Osteoblast (primary cell): ENCODE measurements at regions not wholly inside any gene's neighbourhood (a gene's known extent, or its start where the extent isn't known, plus 50 kb on each side); places are given as distances from the start of the nearest gene placed in this dataset.

Experiments used
- DNase-seq: peaks from one replicate; pipeline ENCODE4 v3.0.0; 2011; ENCODE audit warnings: low spot score, mixed read lengths; ENCODE audit not compliant: insufficient read length; ENCODE audit errors: missing footprints
- H2AFZ ChIP-seq: 2 replicates; pipeline ENCODE4 v1.6.0; 2011; ENCODE audit warnings: mild to moderate bottlenecking, low read length
- H3K27ac ChIP-seq: 2 replicates; pipeline ENCODE4 v1.5.1; 2011; ENCODE audit warnings: mild to moderate bottlenecking, low read depth, low read length, moderate library complexity
- H3K27me3 ChIP-seq: 2 replicates; pipeline ENCODE4 v1.6.0; 2012; ENCODE audit warnings: mild to moderate bottlenecking, control low read depth, inconsistent platforms, low read length, moderate library complexity; ENCODE audit not compliant: insufficient read depth
- H3K36me3 ChIP-seq: 2 replicates; pipeline ENCODE4 v1.5.1; 2011; ENCODE audit warnings: mild to moderate bottlenecking, low read length, control low read depth, moderate library complexity; ENCODE audit not compliant: insufficient read depth
- H3K4me1 ChIP-seq: 2 replicates; pipeline ENCODE4 v1.5.1; 2011; ENCODE audit warnings: mild to moderate bottlenecking, low read length, control low read depth, moderate library complexity; ENCODE audit not compliant: insufficient read depth
- H3K4me2 ChIP-seq: 2 replicates; pipeline ENCODE4 v1.6.0; 2011; ENCODE audit warnings: mild to moderate bottlenecking, low read length; ENCODE audit not compliant: insufficient read depth
- H3K4me3 ChIP-seq: fragments of 200-600 bp; sonication (generic); 3 replicates; pipeline ENCODE4 v1.5.1; 2012; ENCODE audit warnings: mild to moderate bottlenecking, low read length, inconsistent platforms; ENCODE audit not compliant: insufficient read depth
- H3K79me2 ChIP-seq: 2 replicates; pipeline ENCODE4 v1.6.0; 2012; ENCODE audit warnings: mild to moderate bottlenecking, low read length, control low read depth, inconsistent platforms; ENCODE audit not compliant: insufficient read depth
- H3K9me3 ChIP-seq: 2 replicates; pipeline ENCODE4 v1.5.1; 2011; ENCODE audit warnings: low read depth, low read length, control low read depth
- H4K20me1 ChIP-seq: 2 replicates; pipeline ENCODE4 v1.6.0; 2012; ENCODE audit warnings: mild to moderate bottlenecking, low read length, control low read depth; ENCODE audit not compliant: insufficient read depth
- CTCF ChIP-seq: IDR thresholded peaks from 2 replicates; pipeline ENCODE4 v1.5.1; 2011; ENCODE audit warnings: mild to moderate bottlenecking, low read depth, low read length, moderate library complexity; ENCODE audit errors: extremely low read depth

GRCh38 chr7:121576148-121576917, 180.2 kb upstream of the FAM3C start:
- no peak overlapping the region for H2AFZ ChIP-seq
- no peak for TF ChIP-seq CTCF
- H3K4me2 ChIP-seq, result no peak overlapping the region
- H3K27ac ChIP-seq, result no peak overlapping the region
- H3K4me1 ChIP-seq, result no peaks in the 10 kb centered on the region
- no peaks in the 10 kb centered on the region for H3K36me3 ChIP-seq
- H3K27me3 ChIP-seq, result peaks cover 9% of the 10 kb centered on the region
- H4K20me1 ChIP-seq, result no peaks in the 10 kb centered on the region
- no peak for DNase-seq
- H3K4me3 ChIP-seq, result no peak overlapping the region
- no peaks in the 10 kb centered on the region for H3K79me2 ChIP-seq
- no peaks in the 10 kb centered on the region for H3K9me3 ChIP-seq

DNA sequence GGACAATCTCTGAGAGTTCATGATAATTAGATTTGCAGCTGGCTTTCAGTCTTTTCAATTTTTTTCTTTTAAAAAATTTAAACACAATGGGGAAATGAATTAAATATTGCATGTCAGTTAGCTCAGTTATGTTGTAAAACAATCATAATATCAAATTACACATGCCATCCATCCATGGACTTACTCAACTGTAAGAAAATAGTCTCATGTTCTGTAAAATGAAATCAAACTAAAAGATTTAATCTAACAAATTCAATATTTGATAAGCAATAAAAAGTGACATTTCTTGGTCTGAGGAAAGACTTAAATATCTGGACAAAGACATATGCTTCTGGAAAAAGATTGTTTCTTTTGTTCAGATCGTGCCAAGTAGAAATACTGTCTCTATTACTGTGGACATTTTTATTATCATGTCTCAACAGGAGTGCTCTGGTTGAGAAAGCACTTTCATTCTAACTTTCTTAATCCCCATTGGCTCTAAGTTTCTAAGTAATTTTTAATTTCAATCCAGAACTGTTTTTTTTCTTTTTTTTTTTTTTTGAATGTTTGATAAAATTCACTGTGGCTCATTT, 179.2 kb upstream of the FAM3C start:
- Histone ChIP-seq H3K4me3 (no peak overlapping the region), H3K36me3 (no peaks in the 10 kb centered on the region), H3K9me3 (no peaks in the 10 kb centered on the region), H3K79me2 (no peaks in the 10 kb centered on the region), H3K27ac (no peak overlapping the region), H3K27me3 (peaks cover 9% of the 10 kb centered on the region), H2AFZ (no peak overlapping the region), H3K4me2 (no peak overlapping the region), H3K4me1 (no peaks in the 10 kb centered on the region), H4K20me1 (no peaks in the 10 kb centered on the region)
- DNase-seq, result peak; percentile 4
- TF ChIP-seq CTCF, result no peak

DNA sequence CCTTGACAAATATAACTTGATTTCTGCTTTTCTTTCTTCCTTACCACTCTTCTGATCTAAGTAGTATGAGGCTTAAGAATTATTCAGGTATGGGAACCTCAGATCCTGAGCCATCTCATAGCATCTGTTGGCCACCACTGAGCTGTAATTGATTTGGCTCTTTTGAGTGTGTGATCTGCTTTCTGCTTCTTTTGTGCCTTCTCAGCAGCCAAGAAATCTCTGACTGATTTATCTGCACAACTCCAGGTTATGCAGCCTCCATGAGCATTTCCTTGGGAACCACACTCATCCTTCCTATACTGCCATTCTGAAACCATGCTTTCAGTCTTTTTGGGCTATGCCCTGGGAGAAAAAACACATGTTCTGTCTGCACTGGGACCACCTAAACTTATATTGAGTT, 178.0 kb upstream of the FAM3C start:
- Histone ChIP-seq H2AFZ (no peak overlapping the region), H3K36me3 (no peaks in the 10 kb centered on the region), H3K4me1 (no peaks in the 10 kb centered on the region), H3K9me3 (no peaks in the 10 kb centered on the region), H3K27me3 (peaks cover 9% of the 10 kb centered on the region), H3K4me2 (no peak overlapping the region), H3K4me3 (no peak overlapping the region), H3K27ac (no peak overlapping the region), H3K79me2 (no peaks in the 10 kb centered on the region), H4K20me1 (no peaks in the 10 kb centered on the region)
- no peak for TF ChIP-seq CTCF
- no peak for DNase-seq

DNA sequence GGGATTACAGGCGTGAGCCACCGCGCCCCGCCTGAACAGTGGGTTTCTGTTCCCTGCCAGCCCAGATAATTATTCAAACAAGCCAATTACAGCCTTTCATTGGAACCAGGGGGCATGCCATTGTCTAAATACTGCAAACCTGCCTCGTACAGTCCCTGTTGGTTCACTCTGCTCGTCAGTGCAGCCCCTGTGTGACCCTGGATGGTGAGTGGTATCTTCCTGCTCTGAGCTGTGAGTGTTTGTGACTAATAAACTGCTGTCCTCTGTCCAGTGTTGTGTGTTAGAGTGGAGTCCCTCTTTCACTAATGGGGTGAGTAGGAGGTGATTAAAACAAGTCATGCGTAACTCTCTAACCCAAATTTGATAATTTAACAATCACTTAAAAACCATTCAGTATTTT, 176.5 kb upstream of the FAM3C start:
- TF ChIP-seq CTCF, result no peak
- Histone ChIP-seq H3K36me3 (no peaks in the 10 kb centered on the region), H3K9me3 (no peaks in the 10 kb centered on the region), H3K27ac (no peak overlapping the region), H3K79me2 (no peaks in the 10 kb centered on the region), H3K4me1 (no peaks in the 10 kb centered on the region), H2AFZ (no peak overlapping the region), H4K20me1 (no peaks in the 10 kb centered on the region), H3K4me2 (no peak overlapping the region), H3K4me3 (no peak overlapping the region), H3K27me3 (peaks cover 9% of the 10 kb centered on the region)
- DNase-seq, result no peak
